T1000 (cell line): ENCODE measurements at regions not wholly inside any gene's neighbourhood (a gene's known extent, or its start where the extent isn't known, plus 50 kb on each side); places are given as distances from the start of the nearest gene placed in this dataset.

ENCODE experiments used
- DNase-seq: peaks from one replicate; lab custom pipeline; 2025; ENCODE audit warnings: mixed read lengths; lab: John Stamatoyannopoulos, UW

- no peak for DNase-seq
Observed at GRCh38 chr10:81784111-81784597, 90.8 kb upstream of the NRG3 start.

GRCh38 chr10:81792729-81793128 is 82.3 kb upstream of the NRG3 start:
- no peak for DNase-seq

GRCh38 chr10:81806842-81807241 is 68.2 kb upstream of the NRG3 start:
- DNase-seq = no peak

- no peak for DNase-seq
Observed at GRCh38 chr10:81814842-81815241, 60.2 kb upstream of the NRG3 start.

GRCh38 chr10:81817596-81818170 is 57.3 kb upstream of the NRG3 start:
- DNase-seq = no peak

- no peak for DNase-seq
Observed at GRCh38 chr10:81820418-81820817, 54.6 kb upstream of the NRG3 start.
